Activated naive CD8-positive, alpha-beta T cell treated with anti-CD3 and anti-CD28 coated beads, Interleukin-2, amount 50 U/mL, for 24 hours (primary cell): ENCODE measurements at regions not wholly inside any gene's neighbourhood (a gene's known extent, or its start where the extent isn't known, plus 50 kb on each side); places are given as distances from the start of the nearest gene placed in this dataset.
"Not testable (repeated sequence)": the region's sequence is repeated elsewhere in the genome, so short reads cannot be mapped to it uniquely, and the experiment has no call there.

Experiments
- ATAC-seq: fragments of 150-1000 bp; cut with Tn5 transposase; one replicate; pipeline ENCODE4 v1.10.0; 2021
- DNase-seq: peaks from one replicate; pipeline ENCODE4 v3.0.0; 2021
- H3K27ac Mint-ChIP-seq: one replicate; pipeline ENCODE4 v1.8.0; 2021; ENCODE audit warnings: mild to moderate bottlenecking, mixed read lengths
- H3K27me3 Mint-ChIP-seq: one replicate; pipeline ENCODE4 v1.8.0; 2021; ENCODE audit warnings: mixed read lengths
- H3K36me3 Mint-ChIP-seq: one replicate; pipeline ENCODE4 v1.8.0; 2021; ENCODE audit warnings: low read depth, mixed read lengths
- H3K4me1 Mint-ChIP-seq: one replicate; pipeline ENCODE4 v1.8.0; 2021; ENCODE audit warnings: mixed read lengths
- H3K4me3 Mint-ChIP-seq: one replicate; pipeline ENCODE4 v1.8.0; 2021; ENCODE audit warnings: mild to moderate bottlenecking, moderate library complexity, mixed read lengths
- H3K9me3 Mint-ChIP-seq: one replicate; pipeline ENCODE4 v1.8.0; 2021; ENCODE audit warnings: mixed read lengths

- no peaks in the 10 kb centered on the region for H3K36me3 Mint-ChIP-seq
- H3K27ac Mint-ChIP-seq = no peak overlapping the region
- H3K4me1 Mint-ChIP-seq = no peaks in the 10 kb centered on the region
- DNase-seq (no peak), ATAC-seq (no peak)
- no peak overlapping the region for H3K4me3 Mint-ChIP-seq
- H3K27me3 Mint-ChIP-seq = peaks cover 2% of the 10 kb centered on the region
- H3K9me3 Mint-ChIP-seq = no peaks in the 10 kb centered on the region
These were observed 302.6 kb upstream of the LYZL1 start for GRCh38 chr10:28986117-28986792.

- Mint-ChIP-seq H3K27me3 (peaks cover 2% of the 10 kb centered on the region), H3K27ac (no peak overlapping the region), H3K4me3 (no peak overlapping the region), H3K36me3 (no peaks in the 10 kb centered on the region), H3K4me1 (no peaks in the 10 kb centered on the region), H3K9me3 (no peaks in the 10 kb centered on the region)
- ATAC-seq (no peak), DNase-seq (no peak)
These were observed 302.0 kb upstream of the LYZL1 start for GRCh38 chr10:28986856-28987255.

GRCh38 chr10:28987555-28988320 is 301.1 kb upstream of the LYZL1 start:
- no peak for ATAC-seq
- DNase-seq = no peak
- Mint-ChIP-seq H3K4me3 (no peak overlapping the region), H3K9me3 (no peaks in the 10 kb centered on the region), H3K27ac (no peak overlapping the region), H3K36me3 (no peaks in the 10 kb centered on the region), H3K27me3 (peaks cover 4% of the 10 kb centered on the region), H3K4me1 (no peaks in the 10 kb centered on the region)

DNA sequence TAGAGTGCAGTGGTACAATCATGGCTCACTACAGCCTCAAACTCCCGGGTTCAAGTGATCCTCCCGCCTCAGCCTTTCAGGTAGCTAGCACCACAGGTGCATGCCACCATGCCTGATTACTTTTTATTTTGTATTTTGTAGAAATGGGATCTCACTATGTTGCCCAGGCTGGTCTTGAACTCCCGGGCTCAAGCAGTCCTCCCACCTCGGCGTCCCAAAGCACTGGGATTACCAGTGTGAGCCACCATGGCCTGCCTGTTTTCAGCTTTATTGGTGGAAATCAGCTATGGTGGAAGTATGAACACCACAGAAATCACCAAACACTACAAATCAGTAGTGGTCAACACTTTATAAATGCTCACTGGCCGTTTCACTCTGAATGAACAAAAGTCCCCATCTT is 299.9 kb upstream of the LYZL1 start:
- Mint-ChIP-seq H3K4me1 (no peaks in the 10 kb centered on the region), H3K4me3 (no peak overlapping the region), H3K36me3 (no peaks in the 10 kb centered on the region), H3K9me3 (no peaks in the 10 kb centered on the region), H3K27me3 (peaks cover 4% of the 10 kb centered on the region), H3K27ac (no peak overlapping the region)
- DNase-seq (no peak), ATAC-seq (no peak)

- peak; percentile 47 for DNase-seq
- H3K36me3 Mint-ChIP-seq = no peaks in the 10 kb centered on the region
- H3K4me3 Mint-ChIP-seq = no peak overlapping the region
- H3K4me1 Mint-ChIP-seq = no peaks in the 10 kb centered on the region
- H3K27ac Mint-ChIP-seq = no peak overlapping the region
- peaks cover 2% of the 10 kb centered on the region for H3K27me3 Mint-ChIP-seq
- no peak for ATAC-seq
- no peaks in the 10 kb centered on the region for H3K9me3 Mint-ChIP-seq
These were observed 297.3 kb upstream of the LYZL1 start for GRCh38 chr10:28991333-28992270.

DNA sequence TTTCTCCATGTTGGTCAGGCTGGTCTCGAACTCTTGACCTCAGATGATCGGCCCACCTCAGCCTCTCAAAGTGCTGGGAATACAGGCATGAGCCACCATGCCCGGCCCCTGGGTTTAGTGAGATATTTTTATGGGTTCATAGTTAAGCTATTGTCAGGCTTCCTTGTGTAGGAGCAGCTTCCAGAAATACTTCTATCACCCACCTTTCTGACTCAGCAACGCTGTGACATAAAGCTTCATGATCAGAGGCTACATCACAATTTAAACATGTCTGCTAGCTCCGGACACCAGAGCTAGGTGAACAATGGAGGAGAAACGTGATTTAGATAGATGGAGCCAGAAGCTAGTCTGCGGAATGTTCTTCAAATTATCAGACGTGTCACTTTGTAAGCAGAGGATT is 295.8 kb upstream of the LYZL1 start:
- Mint-ChIP-seq H3K36me3 (no peaks in the 10 kb centered on the region), H3K27ac (no peak overlapping the region), H3K4me3 (no peak overlapping the region), H3K4me1 (no peaks in the 10 kb centered on the region), H3K9me3 (no peaks in the 10 kb centered on the region), H3K27me3 (peaks cover 2% of the 10 kb centered on the region)
- ATAC-seq (no peak), DNase-seq (no peak)

GRCh38 chr10:28993861-28994260 is 295.0 kb upstream of the LYZL1 start:
- H3K27me3 Mint-ChIP-seq = peaks cover 2% of the 10 kb centered on the region
- H3K4me1 Mint-ChIP-seq = no peaks in the 10 kb centered on the region
- H3K36me3 Mint-ChIP-seq = no peaks in the 10 kb centered on the region
- H3K4me3 Mint-ChIP-seq = no peak overlapping the region
- no peaks in the 10 kb centered on the region for H3K9me3 Mint-ChIP-seq
- DNase-seq = no peak
- H3K27ac Mint-ChIP-seq = no peak overlapping the region
- no peak for ATAC-seq

GRCh38 chr10:28994802-28995201 is 294.1 kb upstream of the LYZL1 start:
- H3K9me3 Mint-ChIP-seq, H3K4me3 Mint-ChIP-seq, DNase-seq, H3K4me1 Mint-ChIP-seq, H3K27ac Mint-ChIP-seq, H3K27me3 Mint-ChIP-seq, ATAC-seq, H3K36me3 Mint-ChIP-seq: not testable (repeated sequence)

DNA sequence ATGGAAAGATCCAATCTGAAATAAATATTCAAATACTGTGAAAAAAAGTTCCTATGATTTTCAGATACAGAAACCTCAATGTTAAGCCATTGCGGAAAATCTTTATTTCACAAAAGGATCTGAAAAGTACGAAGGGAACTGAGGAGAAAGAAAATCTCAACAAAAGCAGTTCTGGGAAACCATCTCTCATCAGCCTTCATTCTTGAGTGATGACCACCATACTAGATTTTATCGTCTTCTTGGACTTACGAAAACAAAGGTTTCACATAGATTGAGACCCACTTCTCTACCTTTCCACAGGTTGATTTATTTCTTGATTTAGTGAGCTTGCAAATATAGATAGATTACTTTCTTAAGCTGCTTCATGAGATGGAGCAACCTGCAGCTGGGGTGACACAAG is 293.4 kb upstream of the LYZL1 start:
- no peak for ATAC-seq
- no peak overlapping the region for H3K27ac Mint-ChIP-seq

DNA sequence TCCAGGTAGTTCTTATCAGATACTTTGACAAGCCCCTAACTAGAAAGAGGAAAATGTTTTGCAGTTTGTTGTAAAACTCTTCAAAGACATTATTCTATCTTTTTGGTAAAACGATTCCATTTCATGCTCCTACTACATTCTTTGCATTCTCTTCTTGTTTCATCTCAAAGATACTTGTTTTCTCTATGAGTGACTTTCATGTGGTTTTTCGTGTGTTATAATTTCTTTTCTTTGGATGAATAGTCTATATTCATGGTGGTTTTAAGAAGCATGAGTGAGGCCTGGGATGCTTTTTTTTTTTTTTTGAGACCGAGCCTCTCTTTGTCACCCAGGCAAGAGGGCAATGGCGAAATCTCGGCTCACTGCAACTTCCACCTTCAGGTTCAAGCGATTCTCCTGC is 292.5 kb upstream of the LYZL1 start:
- Mint-ChIP-seq H3K27ac (no peak overlapping the region), H3K4me1 (no peaks in the 10 kb centered on the region), H3K27me3 (peaks cover 2% of the 10 kb centered on the region), H3K36me3 (no peaks in the 10 kb centered on the region), H3K4me3 (no peak overlapping the region), H3K9me3 (no peaks in the 10 kb centered on the region)
- DNase-seq (no peak), ATAC-seq (no peak)

More for the DNA sequence above, 293.4 kb upstream of the LYZL1 start:
- DNase-seq = no peak
- Mint-ChIP-seq H3K27me3 (peaks cover 2% of the 10 kb centered on the region), H3K4me1 (no peaks in the 10 kb centered on the region), H3K9me3 (no peaks in the 10 kb centered on the region), H3K4me3 (no peak overlapping the region), H3K36me3 (no peaks in the 10 kb centered on the region)

GRCh38 chr10:28996947-28997551 is 291.8 kb upstream of the LYZL1 start:
- H3K9me3 Mint-ChIP-seq = no peaks in the 10 kb centered on the region
- peaks cover 2% of the 10 kb centered on the region for H3K27me3 Mint-ChIP-seq
- H3K27ac Mint-ChIP-seq = no peak overlapping the region
- no peaks in the 10 kb centered on the region for H3K36me3 Mint-ChIP-seq
- DNase-seq (no peak), ATAC-seq (no peak)
- no peaks in the 10 kb centered on the region for H3K4me1 Mint-ChIP-seq
- H3K4me3 Mint-ChIP-seq = no peak overlapping the region

- DNase-seq (no peak), ATAC-seq (no peak)
- Mint-ChIP-seq H3K36me3 (no peaks in the 10 kb centered on the region), H3K27me3 (no peaks in the 10 kb centered on the region), H3K4me3 (no peak overlapping the region), H3K9me3 (no peaks in the 10 kb centered on the region), H3K4me1 (no peaks in the 10 kb centered on the region), H3K27ac (no peak overlapping the region)
These were observed 291.1 kb upstream of the LYZL1 start for GRCh38 chr10:28997734-28998133.

DNA sequence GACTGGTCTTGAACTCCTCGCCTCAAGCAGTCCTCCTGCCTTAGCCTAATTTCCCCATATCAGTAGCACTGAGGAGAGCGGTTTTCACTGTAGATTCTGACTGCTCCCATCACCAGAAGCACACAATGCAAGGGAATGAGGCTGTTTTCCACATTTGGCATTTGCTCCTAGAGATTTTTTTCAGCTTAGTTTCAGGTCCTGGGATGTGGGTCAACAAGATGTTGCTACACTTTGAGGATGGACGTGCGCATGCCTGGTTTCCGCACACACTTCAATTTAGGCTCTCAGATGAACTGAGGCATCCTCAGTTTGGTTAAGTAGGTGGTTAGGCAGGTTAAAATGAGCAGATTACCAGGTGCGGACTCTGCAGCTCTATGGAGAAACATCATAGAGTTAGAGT is 287.1 kb upstream of the LYZL1 start:
- H3K4me3 Mint-ChIP-seq = no peak overlapping the region
- no peaks in the 10 kb centered on the region for H3K36me3 Mint-ChIP-seq
- ATAC-seq (no peak), DNase-seq (no peak)
- H3K27me3 Mint-ChIP-seq = no peaks in the 10 kb centered on the region
- H3K9me3 Mint-ChIP-seq = no peaks in the 10 kb centered on the region
- no peaks in the 10 kb centered on the region for H3K4me1 Mint-ChIP-seq
- H3K27ac Mint-ChIP-seq = no peak overlapping the region

DNA sequence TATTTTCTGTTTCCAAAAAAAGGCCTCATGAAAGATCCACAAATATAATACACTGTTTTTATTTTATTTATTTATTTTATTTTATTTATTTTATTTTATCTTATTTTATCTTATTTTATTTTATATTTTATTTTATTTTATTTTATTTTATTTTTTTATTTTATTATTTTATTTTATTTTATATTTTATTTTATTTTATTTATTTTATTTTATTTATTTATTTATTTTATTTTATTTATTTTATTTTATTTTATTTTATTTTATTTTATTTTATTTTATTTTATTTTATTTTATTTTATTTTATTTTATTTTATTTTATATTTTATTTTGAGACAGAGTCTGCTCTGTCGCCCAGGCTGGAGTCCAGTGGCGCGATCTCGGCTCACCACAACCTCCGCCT is 285.9 kb upstream of the LYZL1 start:
- H3K9me3 Mint-ChIP-seq, ATAC-seq, H3K36me3 Mint-ChIP-seq, H3K4me1 Mint-ChIP-seq, H3K27me3 Mint-ChIP-seq, DNase-seq, H3K4me3 Mint-ChIP-seq, H3K27ac Mint-ChIP-seq: not testable (repeated sequence)
